ENCODE measurements at regions not wholly inside any gene's neighbourhood (a gene's known extent, or its start where the extent isn't known, plus 50 kb on each side); places are given as distances from the start of the nearest gene placed in this dataset.

DNA sequence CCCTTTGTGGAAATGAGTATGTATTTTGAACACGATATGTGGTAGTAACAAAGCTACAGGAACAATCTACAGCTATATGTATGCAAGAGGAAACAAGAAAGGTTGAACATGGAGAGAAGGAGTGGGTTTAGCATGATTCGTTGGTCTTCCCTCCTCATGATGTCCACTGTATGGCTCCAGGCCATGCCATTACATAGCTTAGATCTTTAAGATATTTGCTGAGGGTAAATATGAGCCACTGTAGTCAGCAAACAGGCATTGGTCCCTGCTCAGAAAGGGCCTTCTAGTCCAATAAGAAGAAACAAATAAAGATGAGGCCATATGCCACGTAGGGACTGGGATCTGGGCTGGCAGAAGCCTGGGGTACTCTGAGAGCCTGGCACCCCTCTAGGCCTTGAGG is 543.2 kb upstream of the SGCD start:
- TF ChIP-seq, protein P1, sequence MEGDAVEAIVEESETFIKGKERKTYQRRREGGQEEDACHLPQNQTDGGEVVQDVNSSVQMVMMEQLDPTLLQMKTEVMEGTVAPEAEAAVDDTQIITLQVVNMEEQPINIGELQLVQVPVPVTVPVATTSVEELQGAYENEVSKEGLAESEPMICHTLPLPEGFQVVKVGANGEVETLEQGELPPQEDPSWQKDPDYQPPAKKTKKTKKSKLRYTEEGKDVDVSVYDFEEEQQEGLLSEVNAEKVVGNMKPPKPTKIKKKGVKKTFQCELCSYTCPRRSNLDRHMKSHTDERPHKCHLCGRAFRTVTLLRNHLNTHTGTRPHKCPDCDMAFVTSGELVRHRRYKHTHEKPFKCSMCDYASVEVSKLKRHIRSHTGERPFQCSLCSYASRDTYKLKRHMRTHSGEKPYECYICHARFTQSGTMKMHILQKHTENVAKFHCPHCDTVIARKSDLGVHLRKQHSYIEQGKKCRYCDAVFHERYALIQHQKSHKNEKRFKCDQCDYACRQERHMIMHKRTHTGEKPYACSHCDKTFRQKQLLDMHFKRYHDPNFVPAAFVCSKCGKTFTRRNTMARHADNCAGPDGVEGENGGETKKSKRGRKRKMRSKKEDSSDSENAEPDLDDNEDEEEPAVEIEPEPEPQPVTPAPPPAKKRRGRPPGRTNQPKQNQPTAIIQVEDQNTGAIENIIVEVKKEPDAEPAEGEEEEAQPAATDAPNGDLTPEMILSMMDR (IDR thresholded peaks at IDR 0.05; ENCODE audit: insufficient read depth, low read depth, low read length): no peak
- no peak for TF ChIP-seq EZH2 (IDR thresholded peaks at IDR 0.05; ENCODE audit: insufficient read depth, low read length)

Data from astrocyte (in vitro differentiated cells and primary cell).